MM.1S (cell line): ENCODE measurements at regions not wholly inside any gene's neighbourhood (a gene's known extent, or its start where the extent isn't known, plus 50 kb on each side); places are given as distances from the start of the nearest gene placed in this dataset.

ENCODE experiments used
- DNase-seq: peaks from one replicate; pipeline ENCODE4 v3.0.0-alpha.2; 2015
- H2AFZ ChIP-seq: fragments of 300-600 bp; sonication (generic); 2 replicates; pipeline ENCODE4 v1.6.0; 2016; ENCODE audit warnings: antibody characterized with exemption, low read length
- H3F3A ChIP-seq: fragments of 300-600 bp; sonication (generic); 2 replicates; pipeline ENCODE4 v1.6.1; 2016; ENCODE audit warnings: mild to moderate bottlenecking, antibody characterized with exemption, low read length, moderate library complexity, mixed read lengths; ENCODE audit not compliant: insufficient read depth
- H3K27ac ChIP-seq: fragments of 300-600 bp; sonication (generic); 2 replicates; pipeline ENCODE4 v1.5.1; 2016; ENCODE audit warnings: mild to moderate bottlenecking, low read length
- H3K27me3 ChIP-seq: fragments of 300-600 bp; sonication (generic); replicated peaks from 2 replicates; pipeline ENCODE4 v1.6.0; 2016; ENCODE audit warnings: low read length; ENCODE audit not compliant: insufficient read depth
- H3K36me3 ChIP-seq: fragments of 300-600 bp; sonication (generic); replicated peaks from 2 replicates; pipeline ENCODE4 v1.6.1; 2016; ENCODE audit warnings: mild to moderate bottlenecking, low read length, mixed read lengths; ENCODE audit not compliant: insufficient read depth
- H3K4me1 ChIP-seq: fragments of 300-600 bp; sonication (generic); 2 replicates; pipeline ENCODE4 v1.6.1; 2016; ENCODE audit warnings: low read length, mixed read lengths
- H3K4me2 ChIP-seq: fragments of 300-600 bp; sonication (generic); 2 replicates; pipeline ENCODE4 v1.6.0; 2016; ENCODE audit warnings: low read depth, low read length
- H3K4me3 ChIP-seq: fragments of 300-600 bp; sonication (generic); 2 replicates; pipeline ENCODE4 v1.5.1; 2016; ENCODE audit warnings: low read length, mixed read lengths
- H3K79me2 ChIP-seq: fragments of 300-600 bp; sonication (generic); 2 replicates; pipeline ENCODE4 v1.6.1; 2016; ENCODE audit warnings: mixed run types, low read length, mixed read lengths
- H3K9ac ChIP-seq: fragments of 300-600 bp; sonication (generic); 2 replicates; pipeline ENCODE4 v1.6.1; 2016; ENCODE audit warnings: low read length, mixed read lengths
- H3K9me2 ChIP-seq: fragments of 300-600 bp; sonication (generic); replicated peaks from 2 replicates; pipeline ENCODE4 v1.6.1; 2016; ENCODE audit warnings: mild to moderate bottlenecking, low read length, mixed read lengths; ENCODE audit not compliant: insufficient read depth
- H3K9me3 ChIP-seq: fragments of 300-600 bp; sonication (generic); replicated peaks from 2 replicates; pipeline ENCODE4 v1.6.1; 2016; ENCODE audit warnings: mild to moderate bottlenecking, low read length, mixed read lengths; ENCODE audit not compliant: insufficient read depth
- H4K20me1 ChIP-seq: fragments of 300-600 bp; sonication (generic); 2 replicates; pipeline ENCODE4 v1.6.1; 2016; ENCODE audit warnings: mild to moderate bottlenecking, low read length, moderate library complexity, mixed read lengths; ENCODE audit not compliant: insufficient read depth
- CTCF ChIP-seq: fragments of 300-600 bp; sonication (generic); IDR thresholded peaks from 2 replicates; pipeline ENCODE4 v1.5.1; 2016; ENCODE audit warnings: antibody characterized with exemption, low read length, mixed read lengths
- EZH2 ChIP-seq: fragments of 300-600 bp; sonication (generic); optimal IDR thresholded peaks from 2 replicates; pipeline ENCODE3; 2017; ENCODE audit warnings: low read depth, mild to moderate bottlenecking, antibody characterized with exemption, low read length, mixed read lengths
- EZH2phosphoT487 ChIP-seq: fragments of 300-600 bp; sonication (generic); IDR thresholded peaks from 2 replicates; pipeline ENCODE4 v1.6.1; 2018; ENCODE audit warnings: antibody characterized with exemption, low read length

- TF ChIP-seq EZH2 (no peak), EZH2phosphoT487 (no peak), CTCF (no peak)
- H3K9ac ChIP-seq: no peak overlapping the region
- no peaks in the 10 kb centered on the region for H3K9me2 ChIP-seq
- no peaks in the 10 kb centered on the region for H3K4me1 ChIP-seq
- H3K79me2 ChIP-seq: no peaks in the 10 kb centered on the region
- no peak overlapping the region for H3K27ac ChIP-seq
- no peaks in the 10 kb centered on the region for H3K27me3 ChIP-seq
- H3F3A ChIP-seq: no peaks in the 10 kb centered on the region
- H3K4me2 ChIP-seq: no peak overlapping the region
- no peak overlapping the region for H2AFZ ChIP-seq
- H3K9me3 ChIP-seq: no peaks in the 10 kb centered on the region
- H4K20me1 ChIP-seq: no peaks in the 10 kb centered on the region
- H3K4me3 ChIP-seq: no peak overlapping the region
- no peak for DNase-seq
- H3K36me3 ChIP-seq: no peaks in the 10 kb centered on the region
Measured at GRCh38 chr5:93850311-93850710, 108.9 kb upstream of the POU5F2 start.

- no peaks in the 10 kb centered on the region for H4K20me1 ChIP-seq
- no peaks in the 10 kb centered on the region for H3K4me1 ChIP-seq
- no peak overlapping the region for H2AFZ ChIP-seq
- no peak for TF ChIP-seq EZH2phosphoT487
- no peak for TF ChIP-seq EZH2
- no peak for TF ChIP-seq CTCF
- H3K4me3 ChIP-seq: no peak overlapping the region
- no peak overlapping the region for H3K4me2 ChIP-seq
- no peak overlapping the region for H3K27ac ChIP-seq
- no peaks in the 10 kb centered on the region for H3K9me2 ChIP-seq
- no peak for DNase-seq
- H3K36me3 ChIP-seq: no peaks in the 10 kb centered on the region
- no peaks in the 10 kb centered on the region for H3K27me3 ChIP-seq
- H3K9ac ChIP-seq: no peak overlapping the region
- no peaks in the 10 kb centered on the region for H3K79me2 ChIP-seq
- H3F3A ChIP-seq: no peaks in the 10 kb centered on the region
- H3K9me3 ChIP-seq: no peaks in the 10 kb centered on the region
Measured at GRCh38 chr5:93845376-93845775, 104.0 kb upstream of the POU5F2 start.

GRCh38 chr5:93831449-93831848 lies 90.0 kb upstream of the POU5F2 start:
- Histone ChIP-seq H3K27me3 (no peaks in the 10 kb centered on the region), H2AFZ (no peak overlapping the region), H3K4me2 (no peak overlapping the region), H3K4me3 (no peak overlapping the region), H3K27ac (no peak overlapping the region), H3K79me2 (no peaks in the 10 kb centered on the region), H3K9ac (no peak overlapping the region), H4K20me1 (no peaks in the 10 kb centered on the region), H3K4me1 (no peaks in the 10 kb centered on the region), H3K36me3 (no peaks in the 10 kb centered on the region), H3K9me3 (no peaks in the 10 kb centered on the region), H3F3A (no peaks in the 10 kb centered on the region), H3K9me2 (no peaks in the 10 kb centered on the region)
- TF ChIP-seq EZH2 (no peak), CTCF (no peak), EZH2phosphoT487 (no peak)
- no peak for DNase-seq
